ENCODE measurements at regions not wholly inside any gene's neighbourhood (a gene's known extent, or its start where the extent isn't known, plus 50 kb on each side); places are given as distances from the start of the nearest gene placed in this dataset.
"Not testable (repeated sequence)": the region's sequence is repeated elsewhere in the genome, so short reads cannot be mapped to it uniquely, and the experiment has no call there.

GRCh38 chr5:112573441-112573840 lies 154.4 kb upstream of the EPB41L4A start:
- no peak for DNase-seq (ENCODE audit: low spot score)

GRCh38 chr5:112574536-112574935 lies 155.5 kb upstream of the EPB41L4A start:
- DNase-seq (ENCODE audit: low spot score): no peak

GRCh38 chr5:112576298-112576925 lies 157.3 kb upstream of the EPB41L4A start:
- no peak for DNase-seq (ENCODE audit: low spot score)

GRCh38 chr5:112579599-112580170 lies 158.0 kb upstream of the APC start:
- no peak for DNase-seq (ENCODE audit: low spot score)

GRCh38 chr5:112581811-112582320 lies 155.8 kb upstream of the APC start:
- DNase-seq (ENCODE audit: low spot score): no peak

GRCh38 chr5:112583166-112583565 lies 154.5 kb upstream of the APC start:
- no peak for DNase-seq (ENCODE audit: low spot score)

- no peak for DNase-seq (ENCODE audit: low spot score)
These were observed 152.9 kb upstream of the APC start for GRCh38 chr5:112584781-112585180.

- no peak for DNase-seq (ENCODE audit: low spot score)
These were observed 151.1 kb upstream of the APC start for GRCh38 chr5:112586596-112587062.

- DNase-seq (ENCODE audit: low spot score): not testable (repeated sequence)
These were observed 146.8 kb upstream of the APC start for GRCh38 chr5:112590858-112591257.

GRCh38 chr5:112594095-112594850 lies 143.4 kb upstream of the APC start:
- no peak for DNase-seq (ENCODE audit: low spot score)

GRCh38 chr5:112594941-112595340 lies 142.7 kb upstream of the APC start:
- DNase-seq (ENCODE audit: low spot score): no peak

GRCh38 chr5:112597831-112598230 lies 139.9 kb upstream of the APC start:
- no peak for DNase-seq (ENCODE audit: low spot score)

- not testable (repeated sequence) for DNase-seq (ENCODE audit: low spot score)
These were observed 137.2 kb upstream of the APC start for GRCh38 chr5:112600510-112600909.

GRCh38 chr5:112604732-112605630 lies 132.7 kb upstream of the APC start:
- no peak for DNase-seq (ENCODE audit: low spot score)

GRCh38 chr5:112608975-112609374 lies 128.7 kb upstream of the APC start:
- no peak for DNase-seq (ENCODE audit: low spot score)

- DNase-seq (ENCODE audit: low spot score): no peak
These were observed 125.0 kb upstream of the APC start for GRCh38 chr5:112612663-112613062.

GRCh38 chr5:112614285-112614684 lies 123.4 kb upstream of the APC start:
- DNase-seq (ENCODE audit: low spot score): no peak

GRCh38 chr5:112614986-112615385 lies 122.7 kb upstream of the APC start:
- no peak for DNase-seq (ENCODE audit: low spot score)

- DNase-seq (ENCODE audit: low spot score): no peak
These were observed 120.7 kb upstream of the APC start for GRCh38 chr5:112616812-112617547.

GRCh38 chr5:112625246-112625645 lies 112.4 kb upstream of the APC start:
- no peak for DNase-seq (ENCODE audit: low spot score)

- DNase-seq (ENCODE audit: low spot score): no peak
These were observed 111.8 kb upstream of the APC start for GRCh38 chr5:112625689-112626438.
